Umbilical cord (tissue), 1 donor: ENCODE measurements at regions not wholly inside any gene's neighbourhood (a gene's known extent, or its start where the extent isn't known, plus 50 kb on each side); places are given as distances from the start of the nearest gene placed in this dataset.
A peak's percentile ranks its signal among the peaks of the same experiment; 100 is the strongest.
"Not testable (repeated sequence)": the region's sequence is repeated elsewhere in the genome, so short reads cannot be mapped to it uniquely, and the experiment has no call there.

Source experiments
- DNase-seq: peaks from one replicate; pipeline ENCODE4 v3.0.0-alpha.2; 2015; ENCODE audit warnings: low spot score

GRCh38 chr9:100639854-100640253 lies 62.0 kb downstream of the CAVIN4 start:
- peak; percentile 18 for DNase-seq

DNA sequence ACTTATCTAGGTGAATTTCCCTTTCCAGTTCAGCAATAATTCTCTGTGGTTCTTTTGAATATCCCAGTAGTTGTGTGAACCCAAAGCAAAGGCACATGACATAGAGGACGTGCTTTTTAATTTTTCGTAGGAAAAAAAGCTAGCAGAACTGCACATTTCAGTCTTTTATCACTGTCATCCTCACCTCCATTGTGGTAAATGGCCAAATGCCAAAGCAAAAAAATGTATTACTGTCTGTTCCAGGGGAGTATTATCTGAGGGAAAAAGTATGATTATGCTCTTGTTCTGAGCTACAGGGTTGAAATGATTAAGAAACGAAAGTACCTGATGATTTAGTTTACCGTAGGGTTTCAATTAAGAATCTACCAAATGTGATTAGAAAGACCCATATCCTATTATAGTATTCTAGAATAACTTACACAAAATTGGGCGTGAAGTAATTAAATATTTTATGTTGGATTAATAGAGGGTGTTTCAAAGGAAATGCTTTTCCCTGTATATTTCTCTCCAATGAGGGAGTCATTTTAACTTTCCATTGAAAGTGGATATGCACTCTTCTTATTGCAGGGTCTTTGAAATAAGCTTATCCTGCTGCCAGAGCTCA lies 62.7 kb downstream of the CAVIN4 start:
- peak; percentile 12 for DNase-seq

GRCh38 chr9:100641166-100641565 lies 63.3 kb downstream of the CAVIN4 start:
- DNase-seq: no peak

- DNase-seq: no peak
Observed at GRCh38 chr9:100652850-100653249, 75.0 kb downstream of the CAVIN4 start.

- no peak for DNase-seq
Observed at GRCh38 chr9:100653643-100654334, 75.9 kb downstream of the CAVIN4 start.

DNA sequence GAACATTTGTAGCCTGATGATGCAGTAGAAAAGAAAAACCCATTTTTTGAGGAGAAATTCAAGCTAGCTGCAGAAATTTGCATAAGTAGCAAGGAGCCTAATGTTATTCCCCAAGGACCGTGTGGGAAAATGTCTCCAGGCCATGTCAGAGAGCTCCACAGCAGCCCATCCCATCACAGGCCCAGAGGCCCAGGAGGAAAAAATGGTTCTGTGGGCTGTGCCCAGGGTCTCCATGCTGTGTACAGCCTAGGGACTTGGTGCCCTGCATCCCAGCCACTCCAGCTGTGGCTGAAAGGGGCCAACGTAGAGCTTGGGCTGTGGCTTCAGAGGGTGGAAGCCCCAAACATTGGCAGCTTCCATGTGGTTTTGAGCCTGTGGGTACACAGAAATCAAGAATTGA lies 79.0 kb downstream of the CAVIN4 start:
- DNase-seq: not testable (repeated sequence)

- no peak for DNase-seq
Observed at GRCh38 chr9:100661668-100662067, 83.8 kb downstream of the CAVIN4 start.

- DNase-seq: no peak
Observed at GRCh38 chr9:100662122-100662521, 84.2 kb downstream of the CAVIN4 start.

DNA sequence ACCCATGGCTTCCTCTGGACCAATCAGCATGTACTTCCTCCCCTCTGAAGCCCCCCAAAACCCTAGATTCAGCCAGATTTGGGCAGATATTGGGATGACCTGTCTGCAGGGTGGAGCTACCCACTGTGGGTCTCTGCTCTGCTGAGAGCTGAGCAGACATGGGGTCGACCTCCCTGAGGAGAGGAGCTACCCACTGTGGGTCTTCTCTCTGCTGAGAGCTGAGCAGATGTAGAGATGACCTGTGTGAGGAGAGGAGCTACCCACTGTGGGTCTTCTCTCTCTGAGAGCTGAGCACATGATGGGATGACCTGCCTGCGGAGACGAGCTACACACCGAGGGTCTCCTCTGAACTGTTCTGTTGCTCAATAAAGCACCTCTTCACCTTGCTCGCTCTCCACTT lies 89.6 kb downstream of the CAVIN4 start:
- DNase-seq: no peak

DNA sequence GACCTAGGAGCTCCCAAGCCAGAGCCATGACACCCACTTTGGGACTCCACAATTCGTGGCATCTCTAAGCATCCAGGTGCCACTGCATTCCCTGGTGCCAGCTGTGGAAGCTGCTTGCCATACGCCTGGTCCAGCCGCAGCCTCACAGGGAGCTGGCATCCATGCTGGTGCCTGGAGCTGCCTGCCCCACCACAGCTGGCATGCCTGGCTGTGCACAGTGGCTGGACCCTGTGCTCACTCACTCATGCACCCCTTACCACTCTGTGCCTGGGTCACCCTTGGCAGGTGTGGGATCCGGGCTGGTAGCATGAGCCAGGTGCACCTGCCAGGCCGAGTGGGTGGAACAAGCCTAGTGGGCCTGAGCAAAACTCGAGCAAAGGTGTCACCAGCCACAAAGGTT lies 90.1 kb downstream of the CAVIN4 start:
- DNase-seq: no peak

DNA sequence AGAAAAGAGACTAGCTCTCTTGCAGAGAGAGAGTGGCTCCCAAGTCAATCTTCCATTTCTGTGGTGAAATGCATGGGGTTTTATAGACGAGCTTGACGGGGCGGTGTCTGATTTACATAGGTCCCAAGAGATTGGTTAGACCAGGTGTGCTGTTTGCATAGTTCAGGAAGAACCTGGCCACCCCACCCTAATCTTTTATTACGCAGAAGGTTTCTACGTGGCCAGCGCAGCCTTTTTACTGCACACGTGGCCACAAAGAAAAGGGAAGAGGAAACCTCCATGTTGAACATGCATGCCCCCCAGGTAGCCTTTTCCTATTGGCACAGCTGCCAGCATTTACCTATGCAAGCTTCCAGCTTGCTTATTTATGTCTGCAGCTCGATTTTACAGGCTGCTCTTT lies 92.1 kb downstream of the CAVIN4 start:
- no peak for DNase-seq

- DNase-seq: no peak
Observed at GRCh38 chr9:100670719-100671118, 92.8 kb downstream of the CAVIN4 start.

DNA sequence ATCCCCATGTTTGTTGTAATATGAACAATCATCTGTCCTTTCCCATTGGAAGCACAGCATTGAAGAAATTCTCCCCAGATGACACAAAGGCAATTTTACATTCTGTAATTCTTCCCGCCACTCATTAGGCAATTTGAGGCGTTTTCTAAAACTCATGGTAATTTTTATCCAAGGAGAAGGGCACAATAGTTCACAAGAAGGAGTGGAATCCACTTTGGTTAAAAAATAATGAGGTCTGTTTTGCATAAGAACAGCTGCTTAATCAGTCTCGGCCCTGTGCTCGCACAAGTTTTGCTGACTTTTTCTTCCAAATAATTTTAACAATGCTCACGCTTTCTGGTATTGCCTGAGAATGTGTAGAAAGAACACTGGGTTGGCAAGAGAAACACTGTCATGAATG lies 94.0 kb downstream of the CAVIN4 start:
- no peak for DNase-seq

DNA sequence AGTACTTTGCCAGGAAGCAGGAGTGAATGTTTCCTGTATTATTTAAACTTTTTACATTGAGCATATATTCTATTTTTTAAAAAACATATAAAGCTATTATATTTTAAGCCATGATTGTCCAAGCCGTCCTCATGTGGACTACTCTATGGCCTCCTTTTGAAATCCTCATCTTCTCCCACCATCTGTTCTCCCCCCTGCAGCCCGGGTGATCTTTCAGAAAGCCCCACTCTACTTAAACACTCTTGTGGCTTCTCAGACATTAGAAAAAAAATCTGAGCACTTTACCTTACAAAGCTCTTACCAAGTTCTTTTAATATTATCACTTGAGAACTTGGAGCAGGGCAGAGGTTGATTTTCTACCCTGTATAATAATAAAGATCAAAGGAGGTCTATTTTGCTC lies 95.4 kb downstream of the CAVIN4 start:
- DNase-seq: no peak

- DNase-seq: no peak
Observed at GRCh38 chr9:100674419-100675122, 96.7 kb downstream of the CAVIN4 start.

DNA sequence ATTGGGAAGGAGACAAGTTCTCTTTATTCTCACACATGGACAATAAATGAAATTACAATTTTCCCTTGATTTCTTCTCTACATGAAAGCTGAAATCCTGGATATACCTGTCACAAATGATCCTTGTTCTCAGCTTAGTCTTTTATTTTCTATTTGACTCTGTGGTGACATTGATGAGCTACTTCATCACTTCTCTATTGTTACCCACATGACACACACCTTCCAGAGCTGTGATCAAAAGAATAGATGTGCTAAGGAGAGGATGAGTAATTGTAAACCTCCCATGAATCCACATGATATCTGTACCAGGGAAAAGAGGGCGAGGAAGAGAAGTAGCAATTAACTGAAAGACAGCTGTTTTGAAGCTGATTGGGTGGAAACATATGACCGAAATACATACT lies 102.0 kb downstream of the CAVIN4 start:
- no peak for DNase-seq

- no peak for DNase-seq
Observed at GRCh38 chr9:100686420-100686819, 108.5 kb downstream of the CAVIN4 start.

GRCh38 chr9:100689635-100690034 lies 111.8 kb downstream of the CAVIN4 start:
- DNase-seq: no peak

DNA sequence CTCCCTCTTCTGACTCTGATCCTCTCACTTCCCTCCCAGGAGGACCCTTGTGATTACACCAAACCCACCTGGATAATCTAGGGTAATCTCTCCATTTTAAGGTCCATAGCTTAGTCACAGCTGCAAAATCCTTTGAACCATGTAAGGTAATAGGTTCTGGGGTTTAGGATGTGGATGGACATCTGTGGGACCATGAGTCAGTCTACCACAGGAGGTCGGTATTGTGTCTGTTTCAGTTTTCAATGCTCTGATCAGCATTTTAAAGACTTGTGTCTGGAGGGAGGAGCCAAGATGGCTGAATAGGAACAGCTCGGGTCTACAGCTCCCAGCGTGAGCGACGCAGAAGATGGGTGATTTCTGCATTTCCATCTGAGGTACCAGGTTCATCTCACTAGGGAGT lies 112.6 kb downstream of the CAVIN4 start:
- DNase-seq: no peak

DNA sequence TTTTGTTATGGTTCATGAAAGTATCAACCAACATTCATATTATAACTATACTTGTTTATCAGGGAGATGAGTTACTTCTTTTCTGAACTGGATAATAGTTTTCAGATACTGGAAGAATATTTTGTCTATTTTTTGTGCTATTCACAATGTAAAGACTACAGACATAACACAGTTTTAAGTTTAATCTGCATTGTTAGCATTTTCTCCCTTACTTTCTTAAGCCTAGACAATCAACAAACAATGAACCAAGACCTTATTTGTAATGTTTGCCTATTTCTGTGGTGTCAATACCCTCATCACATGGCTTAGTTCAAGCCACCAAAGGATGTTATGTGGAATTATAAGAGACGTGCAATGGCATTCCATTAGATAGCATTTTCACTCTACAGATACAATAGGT lies 119.5 kb downstream of the CAVIN4 start:
- DNase-seq: no peak

GRCh38 chr9:100698945-100699344 lies 121.1 kb downstream of the CAVIN4 start:
- no peak for DNase-seq

DNA sequence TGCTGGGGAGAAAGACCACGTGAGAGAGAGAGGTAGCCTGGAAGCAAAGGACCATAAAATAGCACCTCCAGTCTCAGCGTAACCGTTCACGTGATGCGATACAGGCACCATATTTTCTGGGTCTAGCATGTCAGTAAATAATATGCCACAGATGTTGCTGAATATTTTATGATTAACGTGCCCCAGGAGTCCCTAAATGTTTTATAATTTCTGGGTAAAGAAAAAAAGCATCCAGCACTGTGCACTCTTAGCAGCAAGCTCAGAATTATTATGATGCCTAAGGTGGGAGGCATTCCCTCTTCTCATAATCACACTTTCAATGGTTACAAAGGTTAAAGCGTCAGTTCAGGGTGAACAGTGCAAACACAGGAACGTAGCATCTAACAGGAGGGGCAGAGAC lies 121.8 kb downstream of the CAVIN4 start:
- no peak for DNase-seq

DNA sequence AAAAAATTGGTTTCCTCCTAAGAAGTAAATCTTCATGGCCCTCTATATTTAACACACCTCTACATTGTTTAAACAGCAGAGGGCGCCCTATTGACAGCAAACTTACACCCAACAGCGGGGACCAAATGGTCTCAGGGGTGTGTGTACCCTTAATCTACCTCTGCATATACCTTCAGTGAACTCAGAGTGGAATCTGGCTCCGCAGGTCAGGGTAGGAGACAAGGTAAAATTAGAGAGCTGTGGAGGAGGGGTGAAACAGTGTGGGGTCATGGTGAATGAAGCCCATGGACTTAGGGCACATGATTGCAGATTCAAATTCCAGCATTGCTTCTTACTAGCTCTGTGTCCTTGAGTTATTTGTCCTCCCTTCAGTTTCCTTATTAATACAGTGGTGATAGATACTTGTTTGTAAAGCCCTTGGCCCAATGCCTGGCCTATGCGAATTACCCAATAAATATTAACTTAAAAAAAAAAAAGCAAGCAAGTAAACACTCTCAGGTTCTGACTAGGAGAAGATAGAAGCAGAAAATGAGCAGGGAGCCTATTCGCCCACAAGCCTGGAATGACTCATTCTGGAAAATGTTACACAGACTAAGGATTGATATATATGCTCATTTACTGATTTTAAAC lies 122.9 kb downstream of the CAVIN4 start:
- no peak for DNase-seq
